Breast epithelium (tissue), 3 donors: ENCODE measurements at regions not wholly inside any gene's neighbourhood (a gene's known extent, or its start where the extent isn't known, plus 50 kb on each side); places are given as distances from the start of the nearest gene placed in this dataset.

Experiments
- POLR2A ChIP-seq: fragments of 450-650 bp; IDR thresholded peaks from one replicate; pipeline ENCODE4 v1.6.1; 2016; ENCODE audit warnings: antibody characterized with exemption, mild to moderate bottlenecking, moderate library complexity
- TF ChIP-seq, protein P1 (sequence below), 3 donors: fragments of 450-650 bp; IDR thresholded peaks; one replicate each; pipeline ENCODE4 v1.5.1; 2016 to 2017; ENCODE audit warnings: antibody characterized with exemption in 3 of 3, mild to moderate bottlenecking in 3 of 3, moderate library complexity in 3 of 3

- TF ChIP-seq, protein P1, sequence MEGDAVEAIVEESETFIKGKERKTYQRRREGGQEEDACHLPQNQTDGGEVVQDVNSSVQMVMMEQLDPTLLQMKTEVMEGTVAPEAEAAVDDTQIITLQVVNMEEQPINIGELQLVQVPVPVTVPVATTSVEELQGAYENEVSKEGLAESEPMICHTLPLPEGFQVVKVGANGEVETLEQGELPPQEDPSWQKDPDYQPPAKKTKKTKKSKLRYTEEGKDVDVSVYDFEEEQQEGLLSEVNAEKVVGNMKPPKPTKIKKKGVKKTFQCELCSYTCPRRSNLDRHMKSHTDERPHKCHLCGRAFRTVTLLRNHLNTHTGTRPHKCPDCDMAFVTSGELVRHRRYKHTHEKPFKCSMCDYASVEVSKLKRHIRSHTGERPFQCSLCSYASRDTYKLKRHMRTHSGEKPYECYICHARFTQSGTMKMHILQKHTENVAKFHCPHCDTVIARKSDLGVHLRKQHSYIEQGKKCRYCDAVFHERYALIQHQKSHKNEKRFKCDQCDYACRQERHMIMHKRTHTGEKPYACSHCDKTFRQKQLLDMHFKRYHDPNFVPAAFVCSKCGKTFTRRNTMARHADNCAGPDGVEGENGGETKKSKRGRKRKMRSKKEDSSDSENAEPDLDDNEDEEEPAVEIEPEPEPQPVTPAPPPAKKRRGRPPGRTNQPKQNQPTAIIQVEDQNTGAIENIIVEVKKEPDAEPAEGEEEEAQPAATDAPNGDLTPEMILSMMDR (IDR thresholded peaks at IDR 0.05), result no peak
- no peak for TF ChIP-seq POLR2A
Measured at GRCh38 chr18:62452280-62452831, 70.5 kb upstream of the ZCCHC2 start.
